ENCODE measurements at regions not wholly inside any gene's neighbourhood (a gene's known extent, or its start where the extent isn't known, plus 50 kb on each side); places are given as distances from the start of the nearest gene placed in this dataset.

- TF ChIP-seq SIN3A (IDR thresholded peaks at IDR 0.05; ENCODE audit: borderline replicate concordance, insufficient read depth, low read length) (no peak), TAF1 (IDR thresholded peaks at IDR 0.05; ENCODE audit: borderline replicate concordance, insufficient read depth, low read length) (no peak), FOXP2 (optimal IDR thresholded peaks at IDR 0.05; ENCODE audit: borderline replicate concordance, extremely low read depth, extremely low read length, insufficient read depth) (no peak)
These were observed 82.2 kb upstream of the WDR72 start for GRCh38 chr15:53841651-53842050.

All from PFSK-1 (cell line).